GM19455 (cell line): ENCODE measurements at regions not wholly inside any gene's neighbourhood (a gene's known extent, or its start where the extent isn't known, plus 50 kb on each side); places are given as distances from the start of the nearest gene placed in this dataset.
"Not testable (repeated sequence)": the region's sequence is repeated elsewhere in the genome, so short reads cannot be mapped to it uniquely, and the experiment has no call there.

Experiments
- ATAC-seq: cut with Tn5 transposase; IDR thresholded peaks from one replicate; pipeline ENCODE4 v1.9.1; 2021; ENCODE audit not compliant: unreplicated experiment

GRCh38 chr3:139095803-139096466 lies 51.2 kb upstream of the PRR23C start:
- no peak for ATAC-seq

GRCh38 chr3:139096670-139097069 lies 52.0 kb upstream of the PRR23C start:
- no peak for ATAC-seq

- no peak for ATAC-seq
Measured at GRCh38 chr3:139098391-139098790, 53.7 kb upstream of the PRR23C start.

- ATAC-seq, result no peak
Measured at GRCh38 chr3:139099968-139100817, 55.5 kb upstream of the PRR23C start.

GRCh38 chr3:139100821-139101220 lies 56.1 kb upstream of the PRR23C start:
- ATAC-seq, result no peak

GRCh38 chr3:139101396-139101795 lies 56.7 kb upstream of the PRR23C start:
- no peak for ATAC-seq

GRCh38 chr3:139103484-139103883 lies 58.8 kb upstream of the PRR23C start:
- no peak for ATAC-seq

GRCh38 chr3:139104062-139104461 lies 59.4 kb upstream of the PRR23C start:
- ATAC-seq, result no peak

GRCh38 chr3:139105154-139105702 lies 60.5 kb upstream of the PRR23C start:
- no peak for ATAC-seq

- ATAC-seq, result no peak
Measured at GRCh38 chr3:139106013-139106932, 61.6 kb upstream of the PRR23C start.

GRCh38 chr3:139107424-139108252 lies 62.9 kb upstream of the PRR23C start:
- ATAC-seq, result no peak

GRCh38 chr3:139108253-139108969 lies 63.7 kb upstream of the PRR23C start:
- ATAC-seq, result no peak

GRCh38 chr3:139109271-139109670 lies 64.6 kb upstream of the PRR23C start:
- ATAC-seq, result no peak

- no peak for ATAC-seq
Measured at GRCh38 chr3:139110072-139110830, 65.6 kb upstream of the PRR23C start.

- ATAC-seq, result not testable (repeated sequence)
Measured at GRCh38 chr3:139110929-139111328, 66.2 kb upstream of the PRR23C start.

- peak; percentile 59 for ATAC-seq
Measured at GRCh38 chr3:139111392-139112229, 66.9 kb upstream of the PRR23C start.

- ATAC-seq, result no peak
Measured at GRCh38 chr3:139112230-139112558, 67.5 kb upstream of the PRR23C start.
